ENCODE measurements at regions not wholly inside any gene's neighbourhood (a gene's known extent, or its start where the extent isn't known, plus 50 kb on each side); places are given as distances from the start of the nearest gene placed in this dataset.

- TF ChIP-seq CTCF (IDR thresholded peaks at IDR 0.05) (no peak), EP300 (IDR thresholded peaks at IDR 0.05) (no peak)
Observed at GRCh38 chr17:62163847-62164246, 98.8 kb upstream of the MED13 start.

All from gastroesophageal sphincter (tissue), 3 donors.